GM18858 (cell line): ENCODE measurements at regions not wholly inside any gene's neighbourhood (a gene's known extent, or its start where the extent isn't known, plus 50 kb on each side); places are given as distances from the start of the nearest gene placed in this dataset.
A peak's percentile ranks its signal among the peaks of the same experiment; 100 is the strongest.
"Not testable (repeated sequence)": the region's sequence is repeated elsewhere in the genome, so short reads cannot be mapped to it uniquely, and the experiment has no call there.

Source experiments
- ATAC-seq: cut with Tn5 transposase; IDR thresholded peaks from one replicate; pipeline ENCODE4 v1.9.1; 2021; ENCODE audit not compliant: unreplicated experiment

DNA sequence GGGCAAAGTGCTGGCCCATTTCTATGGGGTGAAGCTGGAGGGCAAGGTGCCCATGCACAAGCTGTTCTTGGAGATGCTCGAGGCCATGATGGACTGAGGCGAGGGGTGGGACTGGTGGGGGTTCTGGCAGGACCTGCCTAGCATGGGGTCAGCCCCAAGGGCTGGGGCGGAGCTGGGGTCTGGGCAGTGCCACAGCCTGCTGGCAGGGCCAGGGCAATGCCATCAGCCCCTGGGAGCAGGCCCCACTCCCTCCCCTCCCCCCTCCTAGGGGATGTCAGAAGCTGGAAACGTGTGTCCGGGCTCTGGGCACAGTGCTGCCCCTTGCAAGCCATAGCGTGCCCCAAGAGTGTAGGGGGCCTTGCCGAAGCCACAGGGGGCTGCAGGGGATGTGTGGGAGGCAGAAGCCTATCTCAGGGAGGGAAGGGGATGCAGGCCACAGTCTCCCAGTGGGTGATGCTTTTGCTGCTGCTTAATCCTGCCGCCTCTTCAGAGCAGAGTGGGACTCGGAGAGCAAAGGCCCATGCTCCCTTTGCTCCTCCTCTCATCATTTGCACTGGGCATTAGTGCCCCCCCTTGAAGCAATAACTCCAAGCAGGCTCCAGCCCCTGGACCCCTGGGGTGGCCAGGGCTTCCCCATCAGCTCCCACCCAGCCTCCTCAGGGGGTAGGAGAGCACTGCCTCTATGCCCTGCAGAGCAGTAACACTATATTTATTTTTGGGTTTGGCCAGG is 85.2 kb downstream of the MRPL57 start:
- not testable (repeated sequence) for ATAC-seq

DNA sequence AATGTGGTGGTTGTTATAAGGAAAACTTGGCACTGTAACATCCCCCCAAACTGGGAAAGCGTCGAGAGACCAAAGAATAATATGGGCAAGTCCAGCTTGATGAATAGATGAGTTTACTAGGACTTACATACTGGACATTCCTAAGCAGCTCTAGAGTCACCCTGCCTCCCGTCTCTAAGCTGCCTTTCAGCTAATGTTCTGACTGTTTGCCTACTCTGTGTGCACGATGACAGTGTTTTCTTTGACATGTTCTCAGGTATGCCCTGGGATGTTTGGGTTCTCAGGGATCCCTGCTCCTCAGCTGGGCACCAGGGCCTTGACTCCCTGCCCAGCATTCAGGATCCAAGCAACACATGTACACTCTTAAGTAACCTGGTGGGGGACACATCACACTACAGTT is 87.5 kb downstream of the MRPL57 start:
- not testable (repeated sequence) for ATAC-seq

DNA sequence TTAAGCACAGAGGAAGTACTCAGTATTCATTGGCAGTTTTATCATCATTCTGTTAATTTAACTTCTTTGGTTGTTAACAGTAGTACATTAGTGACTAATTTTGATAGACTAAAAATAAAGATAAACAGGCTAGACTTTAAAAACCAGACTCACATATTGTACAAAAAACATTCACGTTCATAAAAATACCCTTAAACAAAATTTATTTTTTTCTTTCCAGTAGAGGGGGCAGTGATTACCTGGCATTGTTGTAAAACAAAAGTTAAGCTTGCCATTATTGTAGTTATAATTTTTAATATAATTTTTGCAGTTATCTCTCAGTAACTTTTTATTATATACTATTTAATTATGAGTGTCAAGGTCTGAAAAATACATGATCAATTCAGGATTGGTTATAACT is 92.0 kb downstream of the MRPL57 start:
- not testable (repeated sequence) for ATAC-seq

DNA sequence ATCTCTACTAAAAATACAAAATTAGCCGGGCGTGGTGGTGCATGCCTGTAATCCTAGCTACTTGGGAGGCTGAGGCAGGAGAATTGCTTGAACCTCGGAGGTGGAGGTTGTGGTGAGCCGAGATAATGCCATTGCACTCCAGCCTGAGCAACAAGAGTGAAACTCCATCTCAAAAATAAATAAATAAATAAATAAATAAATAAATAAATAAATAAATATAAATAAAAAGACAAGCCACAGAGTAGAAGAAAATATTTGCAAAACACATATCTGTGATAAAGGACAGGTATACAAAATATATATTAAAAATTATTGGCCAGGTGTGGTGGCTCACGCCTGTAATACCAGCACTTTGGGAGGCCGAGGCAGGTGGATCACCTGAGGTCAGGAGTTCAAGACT is 96.0 kb downstream of the MRPL57 start:
- not testable (repeated sequence) for ATAC-seq

DNA sequence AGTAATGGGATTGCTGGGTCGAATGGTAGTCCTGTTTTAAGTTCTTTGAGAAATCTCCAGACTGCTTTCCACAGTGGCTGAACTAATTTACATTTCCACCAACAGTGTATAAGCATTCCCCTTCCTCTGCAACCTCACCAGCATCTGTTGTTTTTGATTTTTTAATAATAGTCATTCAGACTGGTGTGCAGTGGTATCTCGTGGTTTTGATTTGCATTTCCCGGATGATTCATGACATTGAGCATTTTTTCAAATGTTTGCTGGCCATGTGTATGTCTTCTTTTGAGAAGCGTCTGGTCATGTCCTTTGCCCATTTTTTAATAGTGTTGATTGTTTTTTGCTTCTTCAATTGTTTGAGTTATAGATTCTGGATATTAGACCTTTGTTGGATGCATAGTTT is 98.0 kb downstream of the MRPL57 start:
- ATAC-seq, result not testable (repeated sequence)

DNA sequence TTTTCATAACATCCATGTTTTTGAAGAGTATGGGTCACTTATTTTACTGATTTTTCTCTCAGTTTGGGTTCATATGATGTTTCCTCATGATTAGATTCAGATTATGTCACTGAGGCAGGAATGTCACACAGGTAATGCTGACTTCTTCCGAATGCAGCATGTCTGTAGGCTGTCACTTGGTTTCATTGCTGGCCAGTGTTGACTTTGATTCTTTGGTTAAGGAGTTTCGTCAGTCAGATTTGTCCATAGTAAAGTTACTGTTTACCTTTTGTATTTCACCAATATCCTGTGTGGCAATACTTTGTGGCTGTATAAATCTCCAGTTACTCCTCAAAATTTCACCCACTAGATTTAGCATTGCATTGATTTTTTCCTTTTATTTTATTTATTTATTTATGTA is 105.6 kb downstream of the MRPL57 start:
- no peak for ATAC-seq

DNA sequence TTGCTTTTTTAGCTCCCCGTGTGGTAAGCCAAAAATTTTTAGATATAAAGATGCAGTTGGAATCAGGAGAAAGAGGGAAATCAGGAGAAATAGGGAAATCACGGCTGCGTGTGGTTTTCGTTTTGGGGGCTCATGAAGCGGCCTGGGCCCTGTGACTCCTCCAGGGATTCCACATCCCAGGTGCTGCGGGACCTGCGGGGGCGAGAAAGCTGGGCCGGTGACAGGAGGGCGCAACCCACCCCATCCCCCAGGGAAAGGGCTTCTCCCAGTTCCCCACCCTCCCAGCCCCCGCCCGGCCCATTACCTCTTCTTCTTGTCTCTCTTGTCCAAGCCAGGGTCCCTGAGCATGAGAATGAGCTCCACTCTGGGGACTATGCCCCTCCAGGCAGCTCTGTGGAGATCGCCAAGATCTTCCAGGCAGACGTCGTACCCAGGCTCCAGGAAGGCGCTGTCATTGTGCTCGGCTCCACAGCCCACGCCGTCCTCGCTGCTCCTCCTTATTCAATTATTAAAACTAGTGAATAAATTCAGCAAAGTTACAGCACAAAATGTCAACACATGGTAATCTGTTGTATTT is 111.0 kb downstream of the MRPL57 start:
- ATAC-seq, result no peak

DNA sequence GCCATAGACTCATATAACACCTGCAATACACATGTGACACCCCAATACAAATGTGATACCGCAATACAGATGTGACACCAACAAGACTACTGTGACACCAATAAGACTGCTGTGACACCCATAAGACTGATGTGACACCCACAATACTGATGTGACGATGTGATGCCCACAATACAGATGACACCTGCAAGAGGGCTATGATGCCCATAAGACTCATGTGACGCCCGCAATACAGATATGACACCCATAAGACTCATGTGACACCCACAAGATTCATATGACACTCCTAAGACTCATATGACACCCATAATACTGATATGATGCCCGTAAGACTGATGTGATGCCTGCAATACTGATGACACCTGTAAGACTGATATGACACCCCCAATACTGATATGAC is 113.0 kb downstream of the MRPL57 start:
- ATAC-seq, result no peak

DNA sequence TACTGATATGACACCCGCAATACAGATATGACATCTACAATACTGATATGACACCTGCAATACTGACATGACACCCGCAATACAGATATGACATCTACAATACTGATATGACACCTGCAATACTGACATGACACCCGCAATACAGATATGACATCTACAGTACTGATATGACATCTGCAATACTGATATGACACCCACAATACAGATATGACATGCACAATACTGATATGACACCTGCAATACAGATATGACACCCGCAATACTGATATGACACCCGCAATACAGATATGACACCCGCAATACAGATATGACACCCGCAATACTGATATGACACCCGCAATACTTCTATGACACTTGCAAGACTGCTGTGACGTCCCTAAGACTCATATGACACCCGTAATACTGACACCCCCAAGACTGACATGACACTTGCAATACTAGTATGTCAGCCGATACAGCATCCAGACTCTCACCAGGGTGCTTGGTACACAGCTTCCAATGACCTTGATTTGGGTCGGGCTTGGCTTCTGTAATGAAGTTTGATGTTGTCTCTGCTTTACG is 114.1 kb downstream of the MRPL57 start:
- not testable (repeated sequence) for ATAC-seq

DNA sequence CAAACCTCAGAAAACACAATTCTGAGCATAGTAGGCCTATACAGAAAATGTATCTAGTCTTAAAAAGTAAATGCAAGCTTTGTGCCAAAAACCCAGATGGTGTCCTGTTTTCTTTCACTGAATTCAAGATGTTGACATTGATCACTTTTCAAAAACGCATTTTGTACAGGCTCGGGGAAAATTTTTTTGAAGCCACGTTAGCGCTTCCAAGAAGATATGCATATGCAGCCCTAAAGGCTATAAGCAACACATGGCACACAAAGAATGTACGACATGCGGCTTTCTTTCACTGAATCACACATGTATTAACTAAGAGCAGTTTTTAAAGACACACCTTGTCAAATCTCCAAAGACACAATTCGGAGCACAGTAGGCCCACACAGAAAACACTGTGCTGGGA is 115.4 kb downstream of the MRPL57 start:
- no peak for ATAC-seq

DNA sequence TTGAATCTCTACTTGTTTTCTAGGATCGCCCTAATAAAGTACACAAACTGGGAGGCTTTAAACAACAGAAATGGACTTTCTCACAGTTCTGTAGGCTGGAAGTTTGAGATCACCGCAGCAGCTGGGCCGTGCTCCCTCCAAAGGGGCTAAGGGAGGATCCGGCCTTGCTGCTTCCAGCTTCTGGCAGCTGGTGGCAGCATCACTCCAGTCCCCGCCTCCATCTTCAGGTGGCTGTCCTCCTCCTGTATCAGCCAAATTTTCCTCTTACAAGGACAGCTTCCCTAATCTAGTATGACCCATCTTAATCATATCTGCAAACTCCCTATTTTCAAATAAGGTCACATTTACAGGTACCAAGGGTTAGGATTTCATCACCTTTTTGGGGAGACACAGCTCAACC is 120.5 kb downstream of the MRPL57 start:
- peak; percentile 30 for ATAC-seq

DNA sequence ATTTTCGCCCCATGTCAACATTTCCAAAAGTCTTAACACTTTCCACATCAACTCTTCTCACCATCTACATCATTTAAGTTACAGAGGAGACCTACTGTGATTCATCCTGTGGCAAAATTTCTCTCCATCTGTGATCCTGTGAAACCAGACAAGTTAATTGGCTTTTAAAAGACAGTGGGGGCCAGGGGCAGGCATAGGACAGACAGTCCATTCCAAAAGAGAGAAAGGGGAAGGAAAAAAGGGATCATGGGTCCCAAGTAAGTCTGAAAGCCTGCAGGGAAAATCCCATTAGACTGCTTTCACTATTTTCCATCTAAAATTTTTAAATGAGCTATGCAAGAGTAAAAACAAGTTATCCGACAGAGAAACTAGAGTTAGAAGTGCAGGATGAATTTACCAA is 121.0 kb downstream of the MRPL57 start:
- ATAC-seq, result no peak

DNA sequence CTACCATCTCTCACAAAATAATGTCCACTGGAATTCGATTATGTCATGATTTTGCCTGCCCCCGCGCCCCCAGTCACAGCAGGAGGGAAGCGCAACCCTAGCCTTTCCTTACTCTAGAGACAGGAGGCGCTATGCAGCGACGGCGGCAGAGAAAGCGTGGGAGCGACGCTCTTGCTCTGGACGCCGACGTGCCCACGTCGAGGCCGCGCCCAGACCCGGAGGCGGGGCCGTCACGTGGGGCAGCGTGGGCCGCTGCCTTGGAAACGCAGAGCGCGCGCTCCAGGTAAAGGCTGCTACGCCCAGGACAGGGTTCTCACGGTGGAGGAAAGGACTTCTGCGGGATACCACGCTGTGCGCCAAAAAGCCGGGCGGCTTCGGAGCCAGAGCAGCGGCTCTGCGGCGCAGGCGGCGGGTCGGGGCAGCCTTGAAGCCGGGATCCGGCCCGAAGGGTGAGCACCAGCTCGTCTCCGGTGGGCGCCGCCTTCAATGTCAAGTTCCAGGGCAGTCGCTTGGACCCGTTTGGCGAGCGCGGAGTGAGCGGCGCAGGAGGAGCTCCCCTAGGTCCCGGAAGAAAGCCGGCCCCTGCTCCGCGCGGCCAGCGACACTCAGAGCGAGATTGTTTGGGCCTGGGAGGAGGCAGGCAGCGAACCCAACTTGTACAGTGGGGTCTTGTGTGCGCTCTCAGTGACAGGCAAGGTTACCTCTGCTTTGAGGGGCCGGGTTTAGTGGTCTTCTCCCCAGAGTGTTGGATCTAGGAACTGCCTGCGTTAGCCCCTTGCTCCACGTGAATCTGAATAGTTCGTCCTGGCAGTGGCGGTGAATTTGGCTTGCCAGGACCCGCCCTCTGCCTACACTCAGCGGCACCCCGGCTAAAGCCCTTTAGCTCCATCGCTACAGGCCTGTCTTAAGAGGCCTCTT is 121.7 kb downstream of the MRPL57 start:
- ATAC-seq, result peak; percentile 86

DNA sequence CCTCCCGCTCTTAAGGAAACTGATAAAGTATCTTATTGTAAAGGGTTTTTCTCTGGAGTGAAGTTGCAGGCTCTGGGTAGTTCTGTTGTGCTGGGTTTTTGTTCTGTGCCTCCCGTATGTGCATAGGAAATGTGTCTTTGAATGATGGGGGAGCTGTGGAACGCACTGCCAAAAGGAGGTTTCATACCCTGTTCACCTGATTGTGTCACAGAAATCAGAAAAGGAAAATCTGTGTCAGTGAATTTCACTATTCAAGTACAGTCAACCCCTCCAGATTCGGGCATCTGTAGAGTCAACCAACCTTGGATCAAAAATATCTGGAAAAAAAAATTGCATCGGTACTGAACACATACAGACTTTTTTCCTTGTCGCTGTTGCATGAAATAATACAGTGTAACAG is 127.8 kb downstream of the MRPL57 start:
- no peak for ATAC-seq

DNA sequence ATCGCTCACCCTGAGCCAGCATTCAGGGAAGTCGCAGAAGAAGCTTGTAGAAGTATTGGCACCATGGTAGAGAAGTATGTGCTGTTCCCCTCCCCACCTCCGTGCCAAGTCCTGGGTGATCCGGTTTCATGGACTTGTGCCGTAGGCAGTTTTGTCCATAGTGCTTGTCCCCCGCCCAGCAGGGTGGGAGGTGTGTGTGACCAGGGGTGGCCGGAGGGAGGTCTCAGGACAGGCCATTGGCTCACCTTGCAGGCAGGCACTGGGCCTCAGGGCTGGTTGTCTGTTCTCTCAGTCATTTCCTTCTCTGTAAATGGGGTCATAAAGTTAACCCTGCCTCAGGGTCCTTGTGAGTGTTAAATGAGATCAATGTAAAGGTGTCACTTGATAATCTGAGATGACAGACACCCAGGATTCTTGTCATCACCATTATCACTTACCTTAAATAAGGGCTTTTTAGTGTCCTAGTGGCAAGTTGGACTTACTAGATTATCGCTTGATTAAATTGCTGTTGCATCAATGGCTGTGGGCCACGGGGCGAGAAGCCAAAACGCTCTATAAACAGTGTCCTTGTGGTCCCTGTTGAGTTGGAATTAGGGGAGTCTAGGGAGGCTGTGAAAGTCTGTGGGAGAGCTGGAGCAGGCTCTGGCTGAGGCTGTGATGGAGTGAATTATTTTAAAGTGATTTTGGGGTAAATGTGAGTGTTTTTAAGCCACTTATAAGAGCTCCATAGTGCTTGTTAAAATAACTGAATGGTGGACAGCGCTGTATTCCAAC is 130.0 kb downstream of the MRPL57 start:
- not testable (repeated sequence) for ATAC-seq

DNA sequence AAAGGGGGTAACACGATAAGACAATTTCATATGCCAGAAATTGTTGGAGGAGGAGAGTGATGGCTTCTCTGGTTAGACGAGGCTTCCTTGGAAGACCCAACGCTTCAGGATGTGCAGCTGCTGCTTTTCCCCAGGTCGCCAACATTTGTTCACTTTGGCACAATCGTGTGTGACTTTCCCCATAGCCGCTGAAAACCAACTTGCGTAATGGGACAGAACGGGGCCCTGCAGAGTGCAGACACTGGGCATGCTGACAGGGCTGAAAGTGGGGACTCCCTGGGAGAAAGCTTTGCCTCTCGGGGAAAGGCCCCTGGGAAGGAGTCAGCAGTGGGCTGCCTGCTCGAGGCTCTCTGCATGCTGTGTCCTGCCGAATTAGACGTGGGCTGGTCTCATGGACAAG is 130.7 kb downstream of the MRPL57 start:
- not testable (repeated sequence) for ATAC-seq

DNA sequence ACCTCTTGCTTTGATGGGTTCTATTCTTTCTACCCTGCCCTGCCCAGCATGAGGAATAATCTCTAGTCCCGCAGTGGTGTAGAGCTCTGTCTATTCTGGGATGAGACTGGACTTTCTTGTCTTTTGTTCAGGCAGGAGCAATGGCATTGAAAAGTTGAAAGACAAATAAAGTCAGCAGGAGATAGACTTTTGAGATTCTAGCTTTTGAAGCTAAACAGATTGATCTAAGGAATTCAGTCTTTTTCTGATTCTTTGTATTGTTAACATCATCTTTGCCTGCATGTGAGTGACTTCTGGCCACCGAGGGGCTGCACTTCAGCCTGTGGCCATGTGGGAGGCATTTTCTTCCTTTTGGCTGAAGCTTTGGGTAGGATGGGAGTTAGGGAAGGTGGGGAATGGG is 132.4 kb downstream of the MRPL57 start:
- ATAC-seq, result no peak

DNA sequence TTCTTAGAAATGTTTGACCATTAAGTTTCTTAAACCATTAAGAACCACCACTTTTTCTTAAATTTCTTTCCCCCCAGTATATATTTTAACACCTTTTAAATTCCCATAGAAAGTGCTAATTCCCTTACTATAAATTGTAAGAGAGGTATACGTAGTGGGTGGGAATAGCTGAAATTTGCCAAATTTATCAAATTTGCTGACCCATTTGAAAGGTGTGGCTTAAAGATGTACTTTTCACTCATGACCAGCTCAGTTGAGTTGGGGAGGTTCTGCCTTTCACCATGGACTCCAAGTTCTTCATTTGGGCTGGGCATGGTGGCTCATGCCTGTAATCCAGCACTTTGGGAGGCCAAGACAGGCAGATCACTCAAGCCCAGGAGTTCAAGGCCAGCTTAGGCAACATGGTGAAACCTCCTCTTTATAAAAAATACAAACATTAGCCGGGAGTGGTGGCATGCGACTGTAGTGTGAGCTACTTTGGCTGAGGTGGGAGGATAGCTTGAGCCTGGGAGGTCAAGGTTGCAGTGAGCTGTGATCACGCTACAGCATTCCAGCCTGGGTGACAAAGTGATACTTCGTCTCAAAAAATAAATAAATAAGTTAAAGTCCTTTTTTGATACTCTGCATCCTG is 133.2 kb downstream of the MRPL57 start:
- ATAC-seq, result no peak

DNA sequence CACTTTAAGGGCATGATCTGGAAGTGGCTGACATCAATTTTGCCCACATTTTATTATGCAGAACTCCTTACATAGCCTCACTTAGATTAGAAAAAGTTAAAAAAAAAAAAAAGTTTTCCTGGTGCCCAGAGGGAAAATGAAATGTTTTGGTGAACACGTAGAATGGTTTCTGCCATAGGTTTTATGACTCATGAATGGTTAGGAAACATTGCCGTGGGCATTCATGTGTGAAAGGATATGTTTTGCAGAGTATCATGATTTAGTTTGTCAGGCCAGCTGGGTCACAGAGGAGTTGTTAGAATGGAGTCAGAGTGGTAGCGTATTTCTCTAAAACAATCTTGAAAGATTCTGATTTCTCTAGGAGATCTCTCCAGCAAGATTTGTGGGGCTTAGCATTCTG is 133.8 kb downstream of the MRPL57 start:
- ATAC-seq, result no peak

DNA sequence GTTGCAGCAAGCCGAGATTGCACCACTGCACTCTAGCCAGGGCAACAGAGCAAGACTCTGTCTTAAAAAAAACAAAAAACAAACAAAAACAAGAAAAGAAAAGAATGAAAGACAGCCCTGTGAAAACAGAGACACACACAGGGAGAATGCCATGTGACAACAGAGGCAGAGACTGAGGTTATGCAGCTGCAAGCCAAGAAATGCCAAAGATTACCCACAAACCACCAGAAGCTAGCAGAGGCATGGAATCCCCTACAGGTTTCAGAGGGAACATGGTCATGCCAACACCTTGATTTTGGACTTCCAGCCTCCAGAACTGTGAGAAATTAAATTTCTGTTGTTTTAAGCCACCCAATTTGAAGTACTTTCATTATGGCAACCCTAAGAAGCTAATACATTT is 138.5 kb downstream of the MRPL57 start:
- not testable (repeated sequence) for ATAC-seq
